HCT116 (cell line): ENCODE measurements at regions not wholly inside any gene's neighbourhood (a gene's known extent, or its start where the extent isn't known, plus 50 kb on each side); places are given as distances from the start of the nearest gene placed in this dataset.

Source experiments
- ATAC-seq: fragments of 200-7000 bp; cut with Tn5 transposase; 2 replicates; pipeline ENCODE4 v1.9.1; 2020; ENCODE audit warnings: mild to moderate bottlenecking, moderate library complexity
- BruUV-seq: library from RNA; stranded (reverse); fragments of 400-500 nt; replicated peaks from 2 replicates; lab custom pipeline; 2021; lab: Mats Ljungman, UMichigan
- CTCF ChIA-PET: fragments of 300-600 bp; sonication (Branson Sonifier 250); formaldehyde crosslinking; loops from one replicate; lab custom pipeline; 2021; ENCODE audit warnings: antibody characterized with exemption; lab: Charles Lee
- POLR2A ChIA-PET: fragments of 300-600, 350-600 bp; sonication (Branson Sonifier 250); formaldehyde crosslinking; loops from one replicate; lab custom pipeline; 2021; ENCODE audit warnings: antibody characterized with exemption; lab: Charles Lee
- RAD21 ChIA-PET, 2 experiments: fragments of 300-600 bp; sonication (Branson Sonifier 250); formaldehyde crosslinking; loops; one replicate each; lab custom pipeline; 2023; ENCODE audit warnings: low total read pairs in 2 of 2; ENCODE audit not compliant: uncharacterized antibody in 2 of 2, unreplicated experiment in 2 of 2, low non-redundant PET in 1 of 2; lab: Charles Lee
- DNase-seq: peaks from one replicate; pipeline ENCODE4 v3.0.0-alpha.2; 2010; ENCODE audit warnings: low read depth, low spot score
- H2AFZ ChIP-seq: fragments of 200-600 bp; shearing (Covaris generic), sonication (generic); 2 replicates; pipeline ENCODE4 v1.6.1; 2017; ENCODE audit warnings: low read depth, mixed run types, mixed read lengths, antibody characterized with exemption, low read length; ENCODE audit not compliant: poor library complexity, severe bottlenecking
- H3K27ac ChIP-seq: 2 replicates; pipeline ENCODE4 v1.5.1; 2012; ENCODE audit warnings: low read depth, low read length
- H3K27me3 ChIP-seq: fragments of 200-600 bp; sonication (generic); 2 replicates; pipeline ENCODE4 v1.6.1; 2016; ENCODE audit warnings: mixed run types, low read length, mixed read lengths; ENCODE audit not compliant: insufficient read depth
- H3K36me3 ChIP-seq, 2 experiments: fragments of 200-500 bp in 1 of 2; fragments of 200-600 bp in 1 of 2; sonication (Bioruptor generic) in 1 of 2; sonication (generic) in 1 of 2; 2 replicates each; pipeline versions ENCODE4 v1.5.1 to v1.6.1; 2014 to 2016; ENCODE audit warnings: low read length in 2 of 2, inconsistent platforms in 1 of 2, mixed read lengths in 1 of 2, mixed run types in 1 of 2; ENCODE audit not compliant: insufficient read depth in 2 of 2, control insufficient read depth in 1 of 2
- H3K4me1 ChIP-seq, 2 experiments: fragments of 200-600 bp in 1 of 2; sonication (generic) in 1 of 2; 2 replicates each; pipeline versions ENCODE4 v1.5.1 to v1.6.1; 2012 to 2017; ENCODE audit warnings: low read length in 2 of 2, inconsistent platforms in 1 of 2, mild to moderate bottlenecking in 1 of 2, mixed read lengths in 1 of 2, mixed run types in 1 of 2, moderate library complexity in 1 of 2; ENCODE audit not compliant: insufficient read depth in 2 of 2, control insufficient read depth in 1 of 2
- H3K4me2 ChIP-seq: fragments of 200-600 bp; sonication (generic); 2 replicates; pipeline ENCODE4 v1.6.1; 2017; ENCODE audit warnings: mixed run types, low read length, mixed read lengths
- H3K4me3 ChIP-seq, 2 experiments: fragments of 200-600 bp in 1 of 2; sonication (generic) in 1 of 2; replicated peaks in 1 of 2; 2 replicates each; pipeline ENCODE4 v1.5.1; 2011 to 2016; ENCODE audit warnings: low read length in 2 of 2, control low read depth in 1 of 2, low read depth in 1 of 2, mild to moderate bottlenecking in 1 of 2, mixed read lengths in 1 of 2, mixed run types in 1 of 2
- H3K79me2 ChIP-seq: fragments of 200-600 bp; sonication (generic); 2 replicates; pipeline ENCODE4 v1.6.1; 2017; ENCODE audit warnings: mild to moderate bottlenecking, mixed run types, low read length, moderate library complexity, mixed read lengths; ENCODE audit not compliant: insufficient read depth
- H3K9ac ChIP-seq: fragments of 200-600 bp; sonication (generic); 2 replicates; pipeline ENCODE4 v1.6.1; 2016; ENCODE audit warnings: low read length, mixed read lengths
- H3K9me2 ChIP-seq: fragments of 200-600 bp; sonication (generic), shearing (Covaris generic); 2 replicates; pipeline ENCODE4 v1.6.1; 2017; ENCODE audit warnings: mixed run types, mild to moderate bottlenecking, moderate library complexity; ENCODE audit not compliant: insufficient read depth
- H3K9me3 ChIP-seq, 2 experiments: fragments of 200-500 bp in 1 of 2; fragments of 200-600 bp in 1 of 2; sonication (Bioruptor generic) in 1 of 2; sonication (generic) in 1 of 2; 2 replicates each; pipeline ENCODE4 v1.6.1; 2014 to 2017; ENCODE audit warnings: low read length in 2 of 2, mixed read lengths in 2 of 2, inconsistent platforms in 1 of 2, low read depth in 1 of 2, mild to moderate bottlenecking in 1 of 2, mixed run types in 1 of 2, moderate library complexity in 1 of 2; ENCODE audit not compliant: control insufficient read depth in 1 of 2, insufficient read depth in 1 of 2
- H4K20me1 ChIP-seq: fragments of 200-600 bp; sonication (generic), shearing (Covaris generic); 2 replicates; pipeline ENCODE4 v1.6.1; 2017; ENCODE audit warnings: mixed run types, mild to moderate bottlenecking, moderate library complexity; ENCODE audit not compliant: insufficient read depth
- FOSL1 ChIP-seq: IDR thresholded peaks from 2 replicates; pipeline ENCODE4 v1.6.1; 2012; ENCODE audit warnings: low read depth
- REST ChIP-seq: IDR thresholded peaks from 2 replicates; pipeline ENCODE4 v1.6.1; 2012; ENCODE audit warnings: low read depth
- TCF7L2 ChIP-seq: IDR thresholded peaks from 2 replicates; pipeline ENCODE4 v1.7.0; 2011; ENCODE audit warnings: borderline replicate concordance, inconsistent platforms; ENCODE audit not compliant: insufficient read depth, insufficient read length; ENCODE audit errors: extremely low read depth
- ZBTB33 ChIP-seq: IDR thresholded peaks from 2 replicates; pipeline ENCODE4 v1.6.1; 2011; ENCODE audit warnings: mild to moderate bottlenecking, low read length, moderate library complexity; ENCODE audit not compliant: insufficient replicate concordance; ENCODE audit errors: extremely low read depth
- ZNF274 ChIP-seq: fragments of 200-500 bp; sonication (Bioruptor generic); IDR thresholded peaks from 2 replicates; pipeline ENCODE4 v1.6.1; 2014; ENCODE audit warnings: mild to moderate bottlenecking, low read depth, low read length, inconsistent platforms
- intact Hi-C: fragments of 100-400 bp; cut with micrococcal nuclease; formaldehyde crosslinking; loops from 2 replicates; pipeline ENCODE4 v1.10.0; 2022

- TF ChIP-seq REST (no peak), FOSL1 (peak; percentile 46)
- peak; percentile 54; the same call in 1 of the 2 replicates for ATAC-seq
- Histone ChIP-seq H3K4me3 (no peak overlapping the region), H2AFZ (no peak overlapping the region), H4K20me1 (no peaks in the 10 kb centered on the region), H3K4me2 (peak overlapping the region; percentile 16; the same call in 1 of the 2 replicates), H3K79me2 (no peaks in the 10 kb centered on the region), H3K27ac (no peak overlapping the region), H3K9me3 (no peaks in the 10 kb centered on the region), H3K27me3 (peaks cover 15% of the 10 kb centered on the region), H3K36me3 (no peaks in the 10 kb centered on the region), H3K9ac (no peak overlapping the region), H3K9me2 (no peaks in the 10 kb centered on the region), H3K4me1 (peaks cover 0 to 9% of the 10 kb centered on the region in 2 experiments; a peak in 2 of 4 replicates)
- CTCF ChIA-PET: no interaction called here
- BruUV-seq: no TSS peak
- no peak for DNase-seq
- RAD21 ChIA-PET: no interaction called here
- POLR2A ChIA-PET: no interaction called here
- intact Hi-C loops: no loop called here
These were observed 145.2 kb downstream of the FOXD2 start for GRCh38 chr1:47582891-47583608.

DNA sequence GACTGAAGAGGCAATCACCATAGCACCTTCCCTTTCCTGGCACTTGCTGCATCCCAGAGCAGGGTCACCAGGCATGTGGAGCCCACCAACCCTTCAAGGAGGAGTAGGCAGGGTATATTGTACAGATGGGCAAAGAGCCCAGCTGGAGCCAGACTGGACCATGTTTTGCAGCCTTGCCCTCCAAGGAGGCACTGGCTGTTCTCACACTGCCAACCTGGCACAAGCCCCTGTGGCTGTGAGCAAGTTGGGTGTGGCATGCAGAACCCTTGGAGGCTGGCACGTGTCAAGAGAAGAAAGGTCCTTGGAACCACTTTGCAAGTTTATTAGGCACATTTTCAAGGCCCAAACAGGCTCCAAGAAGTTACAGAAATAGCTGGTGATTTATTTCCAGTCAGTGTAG lies 146.4 kb downstream of the FOXD2 start:
- Histone ChIP-seq H2AFZ (no peak overlapping the region), H4K20me1 (no peaks in the 10 kb centered on the region), H3K9me3 (no peaks in the 10 kb centered on the region), H3K27ac (no peak overlapping the region), H3K9me2 (no peaks in the 10 kb centered on the region), H3K4me2 (no peak overlapping the region), H3K27me3 (peaks cover 24% of the 10 kb centered on the region), H3K4me1 (peaks cover 0 to 9% of the 10 kb centered on the region in 2 experiments; a peak in 2 of 4 replicates), H3K4me3 (no peak overlapping the region), H3K36me3 (no peaks in the 10 kb centered on the region), H3K79me2 (no peaks in the 10 kb centered on the region), H3K9ac (no peak overlapping the region)
- no peak for TF ChIP-seq TCF7L2
- TF ChIP-seq ZBTB33: no peak
- no peak for TF ChIP-seq ZNF274
- ChIA-PET POLR2A (no interaction called here), RAD21 (no interaction called here), CTCF (no interaction called here)
- DNase-seq (no peak), ATAC-seq (no peak)
- intact Hi-C loops: no loop called here
- no TSS peak for BruUV-seq
